ENCODE measurements at regions not wholly inside any gene's neighbourhood (a gene's known extent, or its start where the extent isn't known, plus 50 kb on each side); places are given as distances from the start of the nearest gene placed in this dataset.

DNA sequence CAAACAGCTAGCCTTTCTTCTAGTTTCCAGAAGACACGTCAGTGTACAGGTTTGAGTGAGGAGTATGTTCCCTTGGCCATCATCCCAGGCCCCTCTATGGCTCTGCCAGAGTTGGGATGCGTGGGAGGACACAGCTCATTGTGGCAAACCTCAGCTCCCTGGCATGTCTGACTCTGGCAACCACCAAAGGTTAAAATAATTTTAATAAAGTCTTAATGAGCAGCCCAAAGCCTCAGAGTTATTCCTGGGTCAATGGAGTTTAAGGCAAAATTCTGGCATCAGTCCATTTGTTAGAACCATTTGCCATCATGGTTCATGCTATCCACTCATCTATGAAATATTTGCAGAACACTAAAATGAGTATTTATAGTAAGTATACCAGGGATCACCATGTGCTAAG, 79.8 kb upstream of the PAPPA start:
- no peaks in the 10 kb centered on the region for H3K36me3 Mint-ChIP-seq
- CTCF ChIA-PET = no interaction called here
- DNase-seq (ENCODE audit: low spot score) = no peak

DNA sequence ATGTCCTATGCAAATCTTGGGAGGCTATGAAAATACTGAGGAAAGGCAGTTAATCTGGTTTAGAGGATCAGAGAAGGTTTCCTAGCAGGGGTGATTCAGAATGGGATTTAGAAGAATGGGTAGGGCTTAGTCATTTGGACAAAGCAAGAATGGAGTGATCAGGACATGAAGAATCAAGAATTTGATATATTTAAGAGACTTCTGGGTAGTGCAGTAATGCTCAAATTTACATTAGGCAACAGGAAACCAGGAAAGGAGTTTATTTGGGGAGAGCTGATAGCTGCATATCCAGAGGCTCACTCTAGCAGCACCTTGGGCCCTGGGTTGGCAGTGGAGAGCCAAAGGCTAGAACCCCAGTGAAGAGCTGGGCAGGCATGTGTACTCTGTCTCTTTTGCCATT, 78.9 kb upstream of the PAPPA start:
- ChIA-PET CTCF (no interaction called here), POLR2A (no interaction called here)
- DNase-seq (ENCODE audit: low spot score) (no peak), ATAC-seq (no peak)
- H3K4me1 Mint-ChIP-seq = no peaks in the 10 kb centered on the region
- H3K9me3 Mint-ChIP-seq = no peaks in the 10 kb centered on the region
- no peak overlapping the region for H3K27ac Mint-ChIP-seq
- H3K27me3 Mint-ChIP-seq (ENCODE audit: low read depth) = no peaks in the 10 kb centered on the region; the same call in 1 of the 2 replicates
- H3K36me3 Mint-ChIP-seq = no peaks in the 10 kb centered on the region
- no peak overlapping the region for H3K4me3 Mint-ChIP-seq
- TF ChIP-seq, protein P1, sequence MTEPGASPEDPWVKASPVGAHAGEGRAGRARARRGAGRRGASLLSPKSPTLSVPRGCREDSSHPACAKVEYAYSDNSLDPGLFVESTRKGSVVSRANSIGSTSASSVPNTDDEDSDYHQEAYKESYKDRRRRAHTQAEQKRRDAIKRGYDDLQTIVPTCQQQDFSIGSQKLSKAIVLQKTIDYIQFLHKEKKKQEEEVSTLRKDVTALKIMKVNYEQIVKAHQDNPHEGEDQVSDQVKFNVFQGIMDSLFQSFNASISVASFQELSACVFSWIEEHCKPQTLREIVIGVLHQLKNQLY (CRISPR knock-in tag; IDR thresholded peaks at IDR 0.05) = no peak
- TF ChIP-seq, protein P2, sequence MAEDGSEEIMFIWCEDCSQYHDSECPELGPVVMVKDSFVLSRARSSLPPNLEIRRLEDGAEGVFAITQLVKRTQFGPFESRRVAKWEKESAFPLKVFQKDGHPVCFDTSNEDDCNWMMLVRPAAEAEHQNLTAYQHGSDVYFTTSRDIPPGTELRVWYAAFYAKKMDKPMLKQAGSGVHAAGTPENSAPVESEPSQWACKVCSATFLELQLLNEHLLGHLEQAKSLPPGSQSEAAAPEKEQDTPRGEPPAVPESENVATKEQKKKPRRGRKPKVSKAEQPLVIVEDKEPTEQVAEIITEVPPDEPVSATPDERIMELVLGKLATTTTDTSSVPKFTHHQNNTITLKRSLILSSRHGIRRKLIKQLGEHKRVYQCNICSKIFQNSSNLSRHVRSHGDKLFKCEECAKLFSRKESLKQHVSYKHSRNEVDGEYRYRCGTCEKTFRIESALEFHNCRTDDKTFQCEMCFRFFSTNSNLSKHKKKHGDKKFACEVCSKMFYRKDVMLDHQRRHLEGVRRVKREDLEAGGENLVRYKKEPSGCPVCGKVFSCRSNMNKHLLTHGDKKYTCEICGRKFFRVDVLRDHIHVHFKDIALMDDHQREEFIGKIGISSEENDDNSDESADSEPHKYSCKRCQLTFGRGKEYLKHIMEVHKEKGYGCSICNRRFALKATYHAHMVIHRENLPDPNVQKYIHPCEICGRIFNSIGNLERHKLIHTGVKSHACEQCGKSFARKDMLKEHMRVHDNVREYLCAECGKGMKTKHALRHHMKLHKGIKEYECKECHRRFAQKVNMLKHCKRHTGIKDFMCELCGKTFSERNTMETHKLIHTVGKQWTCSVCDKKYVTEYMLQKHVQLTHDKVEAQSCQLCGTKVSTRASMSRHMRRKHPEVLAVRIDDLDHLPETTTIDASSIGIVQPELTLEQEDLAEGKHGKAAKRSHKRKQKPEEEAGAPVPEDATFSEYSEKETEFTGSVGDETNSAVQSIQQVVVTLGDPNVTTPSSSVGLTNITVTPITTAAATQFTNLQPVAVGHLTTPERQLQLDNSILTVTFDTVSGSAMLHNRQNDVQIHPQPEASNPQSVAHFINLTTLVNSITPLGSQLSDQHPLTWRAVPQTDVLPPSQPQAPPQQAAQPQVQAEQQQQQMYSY (CRISPR knock-in tag; IDR thresholded peaks at IDR 0.05) = no peak
- TF ChIP-seq, protein P3, sequence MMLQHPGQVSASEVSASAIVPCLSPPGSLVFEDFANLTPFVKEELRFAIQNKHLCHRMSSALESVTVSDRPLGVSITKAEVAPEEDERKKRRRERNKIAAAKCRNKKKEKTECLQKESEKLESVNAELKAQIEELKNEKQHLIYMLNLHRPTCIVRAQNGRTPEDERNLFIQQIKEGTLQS (CRISPR knock-in tag; conservative IDR thresholded peaks at IDR 0.05) = no peak
- TF ChIP-seq, protein P4, sequence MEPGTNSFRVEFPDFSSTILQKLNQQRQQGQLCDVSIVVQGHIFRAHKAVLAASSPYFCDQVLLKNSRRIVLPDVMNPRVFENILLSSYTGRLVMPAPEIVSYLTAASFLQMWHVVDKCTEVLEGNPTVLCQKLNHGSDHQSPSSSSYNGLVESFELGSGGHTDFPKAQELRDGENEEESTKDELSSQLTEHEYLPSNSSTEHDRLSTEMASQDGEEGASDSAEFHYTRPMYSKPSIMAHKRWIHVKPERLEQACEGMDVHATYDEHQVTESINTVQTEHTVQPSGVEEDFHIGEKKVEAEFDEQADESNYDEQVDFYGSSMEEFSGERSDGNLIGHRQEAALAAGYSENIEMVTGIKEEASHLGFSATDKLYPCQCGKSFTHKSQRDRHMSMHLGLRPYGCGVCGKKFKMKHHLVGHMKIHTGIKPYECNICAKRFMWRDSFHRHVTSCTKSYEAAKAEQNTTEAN (CRISPR knock-in tag; IDR thresholded peaks at IDR 0.05) = no peak

More for the DNA sequence above, 79.8 kb upstream of the PAPPA start:
- POLR2A ChIA-PET = no interaction called here
- ATAC-seq = no peak
- H3K4me3 Mint-ChIP-seq = no peak overlapping the region
- TF ChIP-seq, protein P5, sequence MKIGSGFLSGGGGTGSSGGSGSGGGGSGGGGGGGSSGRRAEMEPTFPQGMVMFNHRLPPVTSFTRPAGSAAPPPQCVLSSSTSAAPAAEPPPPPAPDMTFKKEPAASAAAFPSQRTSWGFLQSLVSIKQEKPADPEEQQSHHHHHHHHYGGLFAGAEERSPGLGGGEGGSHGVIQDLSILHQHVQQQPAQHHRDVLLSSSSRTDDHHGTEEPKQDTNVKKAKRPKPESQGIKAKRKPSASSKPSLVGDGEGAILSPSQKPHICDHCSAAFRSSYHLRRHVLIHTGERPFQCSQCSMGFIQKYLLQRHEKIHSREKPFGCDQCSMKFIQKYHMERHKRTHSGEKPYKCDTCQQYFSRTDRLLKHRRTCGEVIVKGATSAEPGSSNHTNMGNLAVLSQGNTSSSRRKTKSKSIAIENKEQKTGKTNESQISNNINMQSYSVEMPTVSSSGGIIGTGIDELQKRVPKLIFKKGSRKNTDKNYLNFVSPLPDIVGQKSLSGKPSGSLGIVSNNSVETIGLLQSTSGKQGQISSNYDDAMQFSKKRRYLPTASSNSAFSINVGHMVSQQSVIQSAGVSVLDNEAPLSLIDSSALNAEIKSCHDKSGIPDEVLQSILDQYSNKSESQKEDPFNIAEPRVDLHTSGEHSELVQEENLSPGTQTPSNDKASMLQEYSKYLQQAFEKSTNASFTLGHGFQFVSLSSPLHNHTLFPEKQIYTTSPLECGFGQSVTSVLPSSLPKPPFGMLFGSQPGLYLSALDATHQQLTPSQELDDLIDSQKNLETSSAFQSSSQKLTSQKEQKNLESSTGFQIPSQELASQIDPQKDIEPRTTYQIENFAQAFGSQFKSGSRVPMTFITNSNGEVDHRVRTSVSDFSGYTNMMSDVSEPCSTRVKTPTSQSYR (CRISPR knock-in tag; IDR thresholded peaks at IDR 0.05) = no peak
- TF ChIP-seq MXD4 (CRISPR knock-in tag; IDR thresholded peaks at IDR 0.05; ENCODE audit: borderline replicate concordance) = no peak
- TF ChIP-seq MYBL2 (CRISPR knock-in tag; IDR thresholded peaks at IDR 0.05) = no peak
- no peak for TF ChIP-seq ETV6 (CRISPR knock-in tag; IDR thresholded peaks at IDR 0.05)
- TF ChIP-seq, protein P6, sequence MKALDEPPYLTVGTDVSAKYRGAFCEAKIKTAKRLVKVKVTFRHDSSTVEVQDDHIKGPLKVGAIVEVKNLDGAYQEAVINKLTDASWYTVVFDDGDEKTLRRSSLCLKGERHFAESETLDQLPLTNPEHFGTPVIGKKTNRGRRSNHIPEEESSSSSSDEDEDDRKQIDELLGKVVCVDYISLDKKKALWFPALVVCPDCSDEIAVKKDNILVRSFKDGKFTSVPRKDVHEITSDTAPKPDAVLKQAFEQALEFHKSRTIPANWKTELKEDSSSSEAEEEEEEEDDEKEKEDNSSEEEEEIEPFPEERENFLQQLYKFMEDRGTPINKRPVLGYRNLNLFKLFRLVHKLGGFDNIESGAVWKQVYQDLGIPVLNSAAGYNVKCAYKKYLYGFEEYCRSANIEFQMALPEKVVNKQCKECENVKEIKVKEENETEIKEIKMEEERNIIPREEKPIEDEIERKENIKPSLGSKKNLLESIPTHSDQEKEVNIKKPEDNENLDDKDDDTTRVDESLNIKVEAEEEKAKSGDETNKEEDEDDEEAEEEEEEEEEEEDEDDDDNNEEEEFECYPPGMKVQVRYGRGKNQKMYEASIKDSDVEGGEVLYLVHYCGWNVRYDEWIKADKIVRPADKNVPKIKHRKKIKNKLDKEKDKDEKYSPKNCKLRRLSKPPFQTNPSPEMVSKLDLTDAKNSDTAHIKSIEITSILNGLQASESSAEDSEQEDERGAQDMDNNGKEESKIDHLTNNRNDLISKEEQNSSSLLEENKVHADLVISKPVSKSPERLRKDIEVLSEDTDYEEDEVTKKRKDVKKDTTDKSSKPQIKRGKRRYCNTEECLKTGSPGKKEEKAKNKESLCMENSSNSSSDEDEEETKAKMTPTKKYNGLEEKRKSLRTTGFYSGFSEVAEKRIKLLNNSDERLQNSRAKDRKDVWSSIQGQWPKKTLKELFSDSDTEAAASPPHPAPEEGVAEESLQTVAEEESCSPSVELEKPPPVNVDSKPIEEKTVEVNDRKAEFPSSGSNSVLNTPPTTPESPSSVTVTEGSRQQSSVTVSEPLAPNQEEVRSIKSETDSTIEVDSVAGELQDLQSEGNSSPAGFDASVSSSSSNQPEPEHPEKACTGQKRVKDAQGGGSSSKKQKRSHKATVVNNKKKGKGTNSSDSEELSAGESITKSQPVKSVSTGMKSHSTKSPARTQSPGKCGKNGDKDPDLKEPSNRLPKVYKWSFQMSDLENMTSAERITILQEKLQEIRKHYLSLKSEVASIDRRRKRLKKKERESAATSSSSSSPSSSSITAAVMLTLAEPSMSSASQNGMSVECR (CRISPR knock-in tag; IDR thresholded peaks at IDR 0.05; ENCODE audit: borderline replicate concordance) = no peak
- TF ChIP-seq, protein P7, sequence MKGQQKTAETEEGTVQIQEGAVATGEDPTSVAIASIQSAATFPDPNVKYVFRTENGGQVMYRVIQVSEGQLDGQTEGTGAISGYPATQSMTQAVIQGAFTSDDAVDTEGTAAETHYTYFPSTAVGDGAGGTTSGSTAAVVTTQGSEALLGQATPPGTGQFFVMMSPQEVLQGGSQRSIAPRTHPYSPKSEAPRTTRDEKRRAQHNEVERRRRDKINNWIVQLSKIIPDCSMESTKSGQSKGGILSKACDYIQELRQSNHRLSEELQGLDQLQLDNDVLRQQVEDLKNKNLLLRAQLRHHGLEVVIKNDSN (CRISPR knock-in tag; IDR thresholded peaks at IDR 0.05) = no peak
- no peak for TF ChIP-seq TEAD4 (CRISPR knock-in tag; IDR thresholded peaks at IDR 0.05)
- TF ChIP-seq ZNF219 (CRISPR knock-in tag; IDR thresholded peaks at IDR 0.05; ENCODE audit: borderline replicate concordance) = no peak
- TF ChIP-seq CBFB (CRISPR knock-in tag; IDR thresholded peaks at IDR 0.05; ENCODE audit: low read depth) = no peak
- TF ChIP-seq, protein P8, sequence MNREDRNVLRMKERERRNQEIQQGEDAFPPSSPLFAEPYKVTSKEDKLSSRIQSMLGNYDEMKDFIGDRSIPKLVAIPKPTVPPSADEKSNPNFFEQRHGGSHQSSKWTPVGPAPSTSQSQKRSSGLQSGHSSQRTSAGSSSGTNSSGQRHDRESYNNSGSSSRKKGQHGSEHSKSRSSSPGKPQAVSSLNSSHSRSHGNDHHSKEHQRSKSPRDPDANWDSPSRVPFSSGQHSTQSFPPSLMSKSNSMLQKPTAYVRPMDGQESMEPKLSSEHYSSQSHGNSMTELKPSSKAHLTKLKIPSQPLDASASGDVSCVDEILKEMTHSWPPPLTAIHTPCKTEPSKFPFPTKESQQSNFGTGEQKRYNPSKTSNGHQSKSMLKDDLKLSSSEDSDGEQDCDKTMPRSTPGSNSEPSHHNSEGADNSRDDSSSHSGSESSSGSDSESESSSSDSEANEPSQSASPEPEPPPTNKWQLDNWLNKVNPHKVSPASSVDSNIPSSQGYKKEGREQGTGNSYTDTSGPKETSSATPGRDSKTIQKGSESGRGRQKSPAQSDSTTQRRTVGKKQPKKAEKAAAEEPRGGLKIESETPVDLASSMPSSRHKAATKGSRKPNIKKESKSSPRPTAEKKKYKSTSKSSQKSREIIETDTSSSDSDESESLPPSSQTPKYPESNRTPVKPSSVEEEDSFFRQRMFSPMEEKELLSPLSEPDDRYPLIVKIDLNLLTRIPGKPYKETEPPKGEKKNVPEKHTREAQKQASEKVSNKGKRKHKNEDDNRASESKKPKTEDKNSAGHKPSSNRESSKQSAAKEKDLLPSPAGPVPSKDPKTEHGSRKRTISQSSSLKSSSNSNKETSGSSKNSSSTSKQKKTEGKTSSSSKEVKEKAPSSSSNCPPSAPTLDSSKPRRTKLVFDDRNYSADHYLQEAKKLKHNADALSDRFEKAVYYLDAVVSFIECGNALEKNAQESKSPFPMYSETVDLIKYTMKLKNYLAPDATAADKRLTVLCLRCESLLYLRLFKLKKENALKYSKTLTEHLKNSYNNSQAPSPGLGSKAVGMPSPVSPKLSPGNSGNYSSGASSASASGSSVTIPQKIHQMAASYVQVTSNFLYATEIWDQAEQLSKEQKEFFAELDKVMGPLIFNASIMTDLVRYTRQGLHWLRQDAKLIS (CRISPR knock-in tag; IDR thresholded peaks at IDR 0.05; ENCODE audit: borderline replicate concordance) = no peak
- TF ChIP-seq ZBTB21 (CRISPR knock-in tag; IDR thresholded peaks at IDR 0.05; ENCODE audit: borderline replicate concordance) = no peak
- no peak for TF ChIP-seq FOXP1 (CRISPR knock-in tag; IDR thresholded peaks at IDR 0.05; ENCODE audit: borderline replicate concordance)
- no peaks in the 10 kb centered on the region for H3K4me1 Mint-ChIP-seq
- no peaks in the 10 kb centered on the region for H3K9me3 Mint-ChIP-seq
- no peaks in the 10 kb centered on the region; the same call in 1 of the 2 replicates for H3K27me3 Mint-ChIP-seq (ENCODE audit: low read depth)
- H3K27ac Mint-ChIP-seq = no peak overlapping the region
